ENCODE measurements at regions not wholly inside any gene's neighbourhood (a gene's known extent, or its start where the extent isn't known, plus 50 kb on each side); places are given as distances from the start of the nearest gene placed in this dataset.

DNA sequence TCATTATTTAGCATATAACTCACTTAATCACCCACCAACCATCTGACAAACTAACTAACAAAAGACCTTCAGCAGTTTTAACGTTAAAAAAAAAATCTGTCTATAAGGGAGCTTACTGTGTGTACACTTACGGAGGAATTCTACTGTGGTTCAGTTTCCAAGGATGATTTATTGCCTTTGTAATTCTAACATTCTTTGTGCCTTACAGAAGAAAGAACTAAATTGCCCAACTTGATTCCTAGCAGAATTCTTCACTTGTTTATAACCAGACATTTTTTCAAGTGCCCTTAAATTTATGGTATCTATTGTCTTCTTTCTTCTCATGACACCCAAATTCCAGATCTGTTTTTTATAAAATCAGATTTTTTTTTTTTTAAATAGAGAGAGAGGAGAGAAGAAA is 119.7 kb upstream of the IGSF10 start:
- H3K4me3 ChIP-seq (ENCODE audit: low read depth, low read length), result no peak overlapping the region
- no peaks in the 10 kb centered on the region for H3K36me3 ChIP-seq (ENCODE audit: control insufficient read depth, insufficient read depth, low read length)
- FAIRE-seq, result no peak
- DNase-seq (ENCODE audit: low read depth), result peak; percentile 18
- no peaks in the 10 kb centered on the region for H3K27me3 ChIP-seq (ENCODE audit: control insufficient read depth, insufficient read depth, low read length)
- TF ChIP-seq, protein P1, sequence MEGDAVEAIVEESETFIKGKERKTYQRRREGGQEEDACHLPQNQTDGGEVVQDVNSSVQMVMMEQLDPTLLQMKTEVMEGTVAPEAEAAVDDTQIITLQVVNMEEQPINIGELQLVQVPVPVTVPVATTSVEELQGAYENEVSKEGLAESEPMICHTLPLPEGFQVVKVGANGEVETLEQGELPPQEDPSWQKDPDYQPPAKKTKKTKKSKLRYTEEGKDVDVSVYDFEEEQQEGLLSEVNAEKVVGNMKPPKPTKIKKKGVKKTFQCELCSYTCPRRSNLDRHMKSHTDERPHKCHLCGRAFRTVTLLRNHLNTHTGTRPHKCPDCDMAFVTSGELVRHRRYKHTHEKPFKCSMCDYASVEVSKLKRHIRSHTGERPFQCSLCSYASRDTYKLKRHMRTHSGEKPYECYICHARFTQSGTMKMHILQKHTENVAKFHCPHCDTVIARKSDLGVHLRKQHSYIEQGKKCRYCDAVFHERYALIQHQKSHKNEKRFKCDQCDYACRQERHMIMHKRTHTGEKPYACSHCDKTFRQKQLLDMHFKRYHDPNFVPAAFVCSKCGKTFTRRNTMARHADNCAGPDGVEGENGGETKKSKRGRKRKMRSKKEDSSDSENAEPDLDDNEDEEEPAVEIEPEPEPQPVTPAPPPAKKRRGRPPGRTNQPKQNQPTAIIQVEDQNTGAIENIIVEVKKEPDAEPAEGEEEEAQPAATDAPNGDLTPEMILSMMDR (IDR thresholded peaks at IDR 0.05; ENCODE audit: insufficient read depth, low read length, severe bottlenecking), result no peak

GRCh38 chr3:151579571-151580270 is 118.9 kb upstream of the IGSF10 start:
- FAIRE-seq (no peak), DNase-seq (ENCODE audit: low read depth) (no peak)
- Histone ChIP-seq H3K27me3 (ENCODE audit: control insufficient read depth, insufficient read depth, low read length) (no peaks in the 10 kb centered on the region), H3K4me3 (ENCODE audit: low read depth, low read length) (no peak overlapping the region), H3K36me3 (ENCODE audit: control insufficient read depth, insufficient read depth, low read length) (no peaks in the 10 kb centered on the region)
- TF ChIP-seq, protein P1 (IDR thresholded peaks at IDR 0.05; ENCODE audit: insufficient read depth, low read length, severe bottlenecking), result no peak

GRCh38 chr3:151578495-151578894 is 117.6 kb upstream of the IGSF10 start:
- no peak for DNase-seq (ENCODE audit: low read depth)
- no peak for FAIRE-seq
- TF ChIP-seq, protein P1 (IDR thresholded peaks at IDR 0.05; ENCODE audit: insufficient read depth, low read length, severe bottlenecking), result peak; percentile 7

DNA sequence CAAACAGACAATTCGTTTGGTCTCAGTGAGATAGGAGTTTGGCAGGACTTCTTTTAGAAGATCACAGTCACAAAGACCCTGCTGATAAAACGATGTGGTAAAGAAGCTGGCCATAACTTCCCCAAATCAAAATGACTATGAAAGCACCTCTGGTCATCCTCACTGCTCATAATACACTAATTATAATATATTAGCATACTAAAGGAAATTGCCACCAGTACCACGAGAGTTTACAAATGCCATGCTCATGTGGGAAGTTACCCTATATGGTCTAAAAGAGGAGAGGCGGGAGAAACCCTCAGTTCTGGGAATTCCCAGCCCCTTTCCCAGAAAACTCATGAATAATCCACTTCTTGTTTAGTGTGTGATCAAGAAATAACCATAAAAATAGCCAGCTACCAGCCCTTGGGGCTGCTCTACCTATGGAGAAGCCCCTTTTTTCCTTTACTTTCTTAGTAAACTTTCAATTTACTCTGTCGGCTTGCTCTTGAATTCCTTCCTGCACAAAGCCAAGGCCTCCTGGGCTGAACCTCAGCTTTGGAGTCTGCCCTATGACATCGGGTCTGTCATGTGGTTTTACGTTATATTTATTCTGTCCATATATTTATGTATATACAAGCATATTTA is 115.8 kb upstream of the IGSF10 start:
- no peak for DNase-seq (ENCODE audit: low read depth)
- no peaks in the 10 kb centered on the region for H3K36me3 ChIP-seq (ENCODE audit: control insufficient read depth, insufficient read depth, low read length)
- no peak for FAIRE-seq
- TF ChIP-seq, protein P1 (IDR thresholded peaks at IDR 0.05; ENCODE audit: insufficient read depth, low read length, severe bottlenecking), result no peak
- H3K27me3 ChIP-seq (ENCODE audit: control insufficient read depth, insufficient read depth, low read length), result no peaks in the 10 kb centered on the region
- H3K4me3 ChIP-seq (ENCODE audit: low read depth, low read length), result no peak overlapping the region

More at GRCh38 chr3:151578495-151578894, 117.6 kb upstream of the IGSF10 start:
- Histone ChIP-seq H3K36me3 (ENCODE audit: control insufficient read depth, insufficient read depth, low read length) (no peaks in the 10 kb centered on the region), H3K4me3 (ENCODE audit: low read depth, low read length) (no peak overlapping the region), H3K27me3 (ENCODE audit: control insufficient read depth, insufficient read depth, low read length) (no peaks in the 10 kb centered on the region)

DNA sequence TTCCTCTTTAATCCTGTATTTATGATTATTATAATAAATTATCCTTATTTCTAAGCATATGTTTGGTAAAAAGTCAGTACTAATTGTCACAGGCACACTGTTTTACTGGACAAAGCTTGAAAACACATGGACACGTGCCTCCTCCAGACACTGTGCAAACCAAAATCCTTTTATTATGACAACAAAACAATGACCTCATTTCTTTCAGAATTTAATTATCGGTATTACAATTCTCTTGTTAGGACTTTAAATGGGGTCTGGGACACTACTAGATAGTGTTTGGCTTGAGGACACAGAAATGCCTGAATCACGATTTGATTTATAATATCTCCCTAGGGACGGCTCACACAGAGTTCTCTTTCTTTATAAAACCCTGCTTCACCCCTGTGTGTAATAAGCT is 107.3 kb upstream of the IGSF10 start:
- FAIRE-seq (no peak), DNase-seq (ENCODE audit: low read depth) (no peak)
- Histone ChIP-seq H3K27me3 (ENCODE audit: control insufficient read depth, insufficient read depth, low read length) (no peaks in the 10 kb centered on the region), H3K36me3 (ENCODE audit: control insufficient read depth, insufficient read depth, low read length) (no peaks in the 10 kb centered on the region), H3K4me3 (ENCODE audit: low read depth, low read length) (no peak overlapping the region)
- TF ChIP-seq, protein P1 (IDR thresholded peaks at IDR 0.05; ENCODE audit: insufficient read depth, low read length, severe bottlenecking), result no peak
